ENCODE measurements at regions not wholly inside any gene's neighbourhood (a gene's known extent, or its start where the extent isn't known, plus 50 kb on each side); places are given as distances from the start of the nearest gene placed in this dataset.
"Not testable (repeated sequence)": the region's sequence is repeated elsewhere in the genome, so short reads cannot be mapped to it uniquely, and the experiment has no call there.

- H3K27me3 Mint-ChIP-seq (ENCODE audit: low read depth in 3 of 3) = peaks cover under 1 to 11% (median 5%) of the 10 kb centered on the region in 3 donors
- H3K4me3 Mint-ChIP-seq = no peak overlapping the region
- peaks cover 9 to 18% (median 13%) of the 10 kb centered on the region in 6 donors for H3K9me3 Mint-ChIP-seq
- H3K36me3 Mint-ChIP-seq = peaks cover 3 to 12% (median 6%) of the 10 kb centered on the region in 3 donors
- DNase-seq = no peak
- peak overlapping the region in 2 of 6 donors; percentile 36 to 47 for H3K27ac Mint-ChIP-seq
- peaks cover 33 to 41% of the 10 kb centered on the region in 2 donors for H3K4me1 Mint-ChIP-seq
Observed at GRCh38 chr2:111622859-111623258, 261.1 kb downstream of the ANAPC1 start.

GRCh38 chr2:111623380-111623779 is 260.6 kb downstream of the ANAPC1 start:
- Mint-ChIP-seq H3K27ac (peak overlapping the region in 2 of 6 donors; percentile 36 to 47), H3K4me1 (peaks cover 33 to 41% of the 10 kb centered on the region in 2 donors)

GRCh38 chr2:111624411-111625156 is 259.4 kb downstream of the ANAPC1 start:
- DNase-seq = peak in 1 of 3 donors; percentile 9
- peaks cover 12 to 22% (median 18%) of the 10 kb centered on the region in 3 donors for H3K36me3 Mint-ChIP-seq
- peak overlapping the region; percentile 20 to 73 (median 61) for H3K4me3 Mint-ChIP-seq
- H3K27ac Mint-ChIP-seq = peak overlapping the region in 3 of 6 donors; percentile 26 to 72 (median 43)
- peaks cover 0 to 11% (median 4%) of the 10 kb centered on the region in 3 donors for H3K27me3 Mint-ChIP-seq (ENCODE audit: low read depth in 3 of 3)
- peaks cover 25 to 30% of the 10 kb centered on the region in 2 donors for H3K4me1 Mint-ChIP-seq
- H3K9me3 Mint-ChIP-seq = peaks cover 9 to 30% (median 23%) of the 10 kb centered on the region in 6 donors

More at GRCh38 chr2:111623380-111623779, 260.6 kb downstream of the ANAPC1 start:
- DNase-seq = no peak
- peaks cover 9 to 23% (median 15%) of the 10 kb centered on the region in 6 donors for H3K9me3 Mint-ChIP-seq
- H3K36me3 Mint-ChIP-seq = peaks cover 6 to 16% (median 10%) of the 10 kb centered on the region in 3 donors
- peaks cover 2 to 11% (median 5%) of the 10 kb centered on the region in 3 donors for H3K27me3 Mint-ChIP-seq (ENCODE audit: low read depth in 3 of 3)
- no peak overlapping the region for H3K4me3 Mint-ChIP-seq

- peak overlapping the region; percentile 20 to 73 (median 61) for H3K4me3 Mint-ChIP-seq
- H3K27me3 Mint-ChIP-seq (ENCODE audit: low read depth in 3 of 3) = peaks cover 0 to 11% (median 4%) of the 10 kb centered on the region in 3 donors
- DNase-seq = not testable (repeated sequence)
- H3K36me3 Mint-ChIP-seq = peaks cover 12 to 22% (median 18%) of the 10 kb centered on the region in 3 donors
- H3K9me3 Mint-ChIP-seq = peaks cover 12 to 35% (median 29%) of the 10 kb centered on the region in 6 donors
- H3K27ac Mint-ChIP-seq = peak overlapping the region in 2 of 6 donors; percentile 43 to 72
- peaks cover 25 to 28% of the 10 kb centered on the region in 2 donors for H3K4me1 Mint-ChIP-seq
Observed at GRCh38 chr2:111625157-111625537, 258.8 kb downstream of the ANAPC1 start.

GRCh38 chr2:111626037-111626864 is 257.7 kb downstream of the ANAPC1 start:
- Mint-ChIP-seq H3K4me1 (peaks cover 25 to 28% of the 10 kb centered on the region in 2 donors), H3K27me3 (ENCODE audit: low read depth in 3 of 3) (peaks cover 0 to 7% (median 4%) of the 10 kb centered on the region in 3 donors), H3K27ac (peak overlapping the region in 5 of 6 donors; percentile 3 to 43 (median 29)), H3K36me3 (peaks cover 12 to 23% (median 22%) of the 10 kb centered on the region in 3 donors), H3K4me3 (peak overlapping the region in 4 of 5 donors; percentile 2 to 58 (median 20)), H3K9me3 (peaks cover 13 to 42% (median 32%) of the 10 kb centered on the region in 6 donors)
- DNase-seq = no peak

- Mint-ChIP-seq H3K27ac (peak overlapping the region in 1 of 6 donors; percentile 36), H3K27me3 (ENCODE audit: low read depth in 3 of 3) (peaks cover 0 to 7% (median 4%) of the 10 kb centered on the region in 3 donors), H3K4me3 (peak overlapping the region in 2 of 5 donors; percentile 15 to 26), H3K36me3 (peaks cover 12 to 23% (median 22%) of the 10 kb centered on the region in 3 donors), H3K9me3 (peaks cover 13 to 42% (median 32%) of the 10 kb centered on the region in 6 donors), H3K4me1 (peaks cover 25 to 28% of the 10 kb centered on the region in 2 donors)
- no peak for DNase-seq
Observed at GRCh38 chr2:111626865-111627163, 257.2 kb downstream of the ANAPC1 start.

- H3K4me1 Mint-ChIP-seq = peaks cover 25 to 28% of the 10 kb centered on the region in 2 donors
- peaks cover 12 to 23% (median 22%) of the 10 kb centered on the region in 3 donors for H3K36me3 Mint-ChIP-seq
- H3K4me3 Mint-ChIP-seq = no peak overlapping the region
- no peak overlapping the region for H3K27ac Mint-ChIP-seq
- peaks cover 0 to 7% (median 4%) of the 10 kb centered on the region in 3 donors for H3K27me3 Mint-ChIP-seq (ENCODE audit: low read depth in 3 of 3)
- H3K9me3 Mint-ChIP-seq = peaks cover 13 to 42% (median 32%) of the 10 kb centered on the region in 6 donors
- DNase-seq = no peak
Observed at GRCh38 chr2:111627256-111627655, 256.7 kb downstream of the ANAPC1 start.

GRCh38 chr2:111628221-111628620 is 255.8 kb downstream of the ANAPC1 start:
- peaks cover 29 to 37% of the 10 kb centered on the region in 2 donors for H3K4me1 Mint-ChIP-seq
- no peak for DNase-seq

GRCh38 chr2:111629983-111630382 is 254.0 kb downstream of the ANAPC1 start:
- no peak overlapping the region for H3K4me3 Mint-ChIP-seq
- H3K36me3 Mint-ChIP-seq = peaks cover 12 to 23% (median 22%) of the 10 kb centered on the region in 3 donors
- DNase-seq = no peak
- peaks cover 29 to 44% of the 10 kb centered on the region in 2 donors for H3K4me1 Mint-ChIP-seq
- H3K27me3 Mint-ChIP-seq (ENCODE audit: low read depth in 3 of 3) = peaks cover 0 to 8% (median 7%) of the 10 kb centered on the region in 3 donors
- H3K27ac Mint-ChIP-seq = no peak overlapping the region
- H3K9me3 Mint-ChIP-seq = peaks cover 13 to 42% (median 32%) of the 10 kb centered on the region in 6 donors

More at GRCh38 chr2:111628221-111628620, 255.8 kb downstream of the ANAPC1 start:
- Mint-ChIP-seq H3K27ac (no peak overlapping the region), H3K36me3 (peaks cover 12 to 23% (median 22%) of the 10 kb centered on the region in 3 donors), H3K27me3 (ENCODE audit: low read depth in 3 of 3) (peaks cover 0 to 5% (median 4%) of the 10 kb centered on the region in 3 donors), H3K4me3 (no peak overlapping the region), H3K9me3 (peaks cover 13 to 42% (median 32%) of the 10 kb centered on the region in 6 donors)

GRCh38 chr2:111632661-111633060 is 251.3 kb downstream of the ANAPC1 start:
- Mint-ChIP-seq H3K4me3 (peak overlapping the region in 1 of 5 donors; percentile 10), H3K27me3 (ENCODE audit: low read depth in 3 of 3) (peaks cover 0 to 10% (median 7%) of the 10 kb centered on the region in 3 donors), H3K36me3 (peaks cover 9 to 17% (median 15%) of the 10 kb centered on the region in 3 donors), H3K9me3 (peaks cover 4 to 31% (median 20%) of the 10 kb centered on the region in 6 donors), H3K27ac (peak overlapping the region in 3 of 6 donors; percentile 52 to 92 (median 83)), H3K4me1 (peaks cover 11 to 24% of the 10 kb centered on the region in 2 donors)
- DNase-seq = peak in 1 of 3 donors; percentile 13

GRCh38 chr2:111633189-111633588 is 250.8 kb downstream of the ANAPC1 start:
- peak overlapping the region in 4 of 6 donors; percentile 52 to 92 (median 69) for H3K27ac Mint-ChIP-seq
- H3K36me3 Mint-ChIP-seq = peaks cover 7 to 17% (median 15%) of the 10 kb centered on the region in 3 donors
- DNase-seq = no peak
- no peak overlapping the region for H3K4me3 Mint-ChIP-seq
- peaks cover 4 to 31% (median 17%) of the 10 kb centered on the region in 6 donors for H3K9me3 Mint-ChIP-seq
- H3K4me1 Mint-ChIP-seq = peaks cover 11 to 24% of the 10 kb centered on the region in 2 donors
- peaks cover 0 to 10% (median 5%) of the 10 kb centered on the region in 3 donors for H3K27me3 Mint-ChIP-seq (ENCODE audit: low read depth in 3 of 3)

GRCh38 chr2:111633643-111634042 is 250.3 kb downstream of the ANAPC1 start:
- no peak overlapping the region for H3K4me3 Mint-ChIP-seq
- peak overlapping the region; percentile 5 to 92 (median 54) for H3K27ac Mint-ChIP-seq
- peaks cover 0 to 10% (median 5%) of the 10 kb centered on the region in 3 donors for H3K27me3 Mint-ChIP-seq (ENCODE audit: low read depth in 3 of 3)
- peaks cover 6 to 14% (median 10%) of the 10 kb centered on the region in 3 donors for H3K36me3 Mint-ChIP-seq
- peaks cover 4 to 29% (median 15%) of the 10 kb centered on the region in 6 donors for H3K9me3 Mint-ChIP-seq
- DNase-seq = no peak
- H3K4me1 Mint-ChIP-seq = peaks cover 11 to 24% of the 10 kb centered on the region in 2 donors

Measured in immature natural killer cell (primary cell).